AG08395 (cell line): ENCODE measurements at regions not wholly inside any gene's neighbourhood (a gene's known extent, or its start where the extent isn't known, plus 50 kb on each side); places are given as distances from the start of the nearest gene placed in this dataset.
A peak's percentile ranks its signal among the peaks of the same experiment; 100 is the strongest.
"Not testable (repeated sequence)": the region's sequence is repeated elsewhere in the genome, so short reads cannot be mapped to it uniquely, and the experiment has no call there.

ENCODE experiments used
- DNase-seq: peaks from one replicate; pipeline ENCODE4 v3.0.0; 2012; ENCODE audit warnings: mixed read lengths, low spot score

- peak; percentile 77 for DNase-seq
Observed at GRCh38 chr4:141346144-141346543, 125.4 kb downstream of the ZNF330 start.

DNA sequence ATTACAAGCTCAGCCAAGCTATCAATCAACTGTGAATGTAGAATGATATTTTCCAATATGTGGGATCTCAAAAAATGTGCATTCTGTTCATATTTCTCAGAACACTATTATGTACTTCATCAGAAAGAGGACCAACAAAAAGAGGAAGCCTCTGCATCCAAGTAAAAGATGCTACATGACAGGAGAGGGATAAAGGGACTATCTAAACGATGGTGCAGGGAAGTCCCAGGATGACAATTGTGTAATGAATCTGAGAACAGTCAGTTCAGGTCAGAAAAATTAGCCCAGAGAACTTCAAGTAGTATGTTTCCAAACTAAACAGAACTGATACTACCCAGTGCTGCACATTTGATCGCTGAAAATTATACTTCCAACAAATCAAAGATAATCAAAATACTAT, 127.0 kb downstream of the ZNF330 start:
- no peak for DNase-seq

- DNase-seq: no peak
Observed at GRCh38 chr4:141348125-141348524, 127.4 kb downstream of the ZNF330 start.

DNA sequence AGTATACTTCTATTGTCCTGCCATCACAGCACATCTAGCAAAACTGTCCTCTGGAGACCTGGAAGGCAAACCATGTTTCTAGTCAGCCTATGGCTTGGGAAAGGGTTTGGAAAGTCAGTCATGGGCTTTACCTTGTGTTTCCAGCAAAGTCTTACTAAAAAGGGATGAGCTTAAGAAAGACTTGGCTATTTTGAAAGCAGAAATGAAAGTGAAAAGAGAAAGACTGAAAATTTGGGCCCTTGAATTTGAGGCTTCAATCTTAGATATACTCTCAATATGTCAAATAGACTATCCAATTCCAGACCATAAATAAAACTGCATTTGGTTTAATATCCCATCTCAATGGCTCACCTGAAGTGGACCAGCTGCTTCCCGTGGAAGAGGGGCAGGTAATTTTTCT, 127.9 kb downstream of the ZNF330 start:
- DNase-seq: no peak

DNA sequence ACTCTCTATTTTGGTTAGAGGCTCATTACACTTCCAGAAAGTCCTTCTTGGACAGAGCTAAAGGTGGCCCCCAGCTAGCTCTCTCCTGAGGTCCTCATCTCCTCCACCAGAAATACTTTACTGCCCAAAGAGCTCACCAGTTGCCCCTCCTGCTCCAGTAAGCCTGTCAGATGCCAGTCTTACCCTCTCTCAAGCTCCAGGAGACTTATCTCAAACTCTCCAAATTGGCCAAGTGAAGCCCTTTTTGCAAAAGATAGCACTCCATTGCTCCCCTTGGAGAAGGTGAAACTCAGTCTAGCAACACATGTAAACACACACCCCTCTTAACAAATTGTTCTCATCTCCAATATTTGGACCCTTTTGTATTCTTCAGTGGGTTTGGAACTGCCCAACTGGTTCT, 128.5 kb downstream of the ZNF330 start:
- DNase-seq: no peak

GRCh38 chr4:141350122-141350905, 129.6 kb downstream of the ZNF330 start:
- peak; percentile 45 for DNase-seq

GRCh38 chr4:141352331-141352730, 131.6 kb downstream of the ZNF330 start:
- no peak for DNase-seq

GRCh38 chr4:141352909-141353525, 132.3 kb downstream of the ZNF330 start:
- peak; percentile 45 for DNase-seq

GRCh38 chr4:141356321-141356962, 135.7 kb downstream of the ZNF330 start:
- no peak for DNase-seq

GRCh38 chr4:141356963-141357335, 136.3 kb downstream of the ZNF330 start:
- no peak for DNase-seq

- not testable (repeated sequence) for DNase-seq
Observed at GRCh38 chr4:141368241-141368640, 147.5 kb downstream of the ZNF330 start.

DNA sequence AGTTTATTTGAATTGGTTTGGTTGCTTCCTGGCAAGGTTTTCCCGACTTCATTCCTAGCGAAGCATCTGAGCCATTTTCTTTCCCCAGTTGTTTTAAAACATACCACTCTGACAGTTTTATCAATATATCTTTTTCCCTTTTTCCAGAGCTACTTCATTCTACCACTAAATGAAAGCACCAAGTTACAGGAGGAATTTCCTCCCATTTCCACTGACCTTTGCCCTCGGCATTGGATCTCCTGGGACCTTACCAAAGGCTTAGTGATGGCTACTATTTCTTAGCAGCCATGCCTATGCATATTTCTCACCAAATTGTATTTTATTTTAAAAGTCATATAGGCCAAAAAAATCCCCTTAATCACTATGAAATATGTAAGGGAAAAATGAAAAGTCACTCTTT, 150.5 kb downstream of the ZNF330 start:
- DNase-seq: no peak

- peak; percentile 89 for DNase-seq
Observed at GRCh38 chr4:141375855-141376254, 155.2 kb downstream of the ZNF330 start.

- DNase-seq: no peak
Observed at GRCh38 chr4:141376769-141377168, 156.1 kb downstream of the ZNF330 start.

DNA sequence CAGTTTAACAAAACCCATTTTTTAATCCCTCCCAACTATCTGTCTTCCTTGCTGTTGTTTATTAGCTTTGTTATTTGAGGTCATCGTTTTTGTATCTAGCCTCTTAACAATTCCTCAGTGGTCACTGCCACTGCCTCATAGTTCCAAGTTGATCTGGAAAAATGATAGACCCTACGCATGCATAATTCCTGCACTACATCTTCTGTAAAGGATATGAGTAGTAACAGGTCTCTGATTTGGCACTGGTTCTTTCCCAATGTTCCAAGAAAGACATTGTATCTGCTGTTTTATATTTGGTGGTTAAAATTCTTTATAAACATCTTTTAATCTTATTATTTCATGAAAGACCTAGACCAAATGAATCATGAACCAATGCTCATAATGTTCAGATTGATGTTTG, 166.6 kb downstream of the ZNF330 start:
- DNase-seq: no peak

GRCh38 chr4:141388481-141388880, 167.8 kb downstream of the ZNF330 start:
- DNase-seq: peak; percentile 80

DNA sequence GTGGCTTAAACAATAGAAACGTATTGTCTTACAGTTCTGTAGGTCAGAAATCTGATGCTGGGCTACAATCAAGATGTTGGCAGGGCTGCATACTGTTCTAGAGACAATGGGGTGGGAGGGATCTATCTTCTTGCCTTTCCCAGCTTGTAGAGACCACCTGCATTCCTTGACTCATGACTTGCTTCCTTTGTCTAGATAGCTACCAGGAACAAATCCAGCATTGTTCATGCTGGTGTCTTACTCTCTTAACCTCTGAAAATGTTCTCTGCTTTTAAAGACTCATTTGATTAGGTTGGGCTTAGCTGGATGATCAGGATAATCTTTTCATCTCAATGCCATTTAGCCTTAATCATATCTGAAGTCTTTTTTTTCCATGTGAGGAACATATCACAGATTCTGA, 169.0 kb downstream of the ZNF330 start:
- DNase-seq: no peak

GRCh38 chr4:141390571-141390970, 169.9 kb downstream of the ZNF330 start:
- DNase-seq: no peak

DNA sequence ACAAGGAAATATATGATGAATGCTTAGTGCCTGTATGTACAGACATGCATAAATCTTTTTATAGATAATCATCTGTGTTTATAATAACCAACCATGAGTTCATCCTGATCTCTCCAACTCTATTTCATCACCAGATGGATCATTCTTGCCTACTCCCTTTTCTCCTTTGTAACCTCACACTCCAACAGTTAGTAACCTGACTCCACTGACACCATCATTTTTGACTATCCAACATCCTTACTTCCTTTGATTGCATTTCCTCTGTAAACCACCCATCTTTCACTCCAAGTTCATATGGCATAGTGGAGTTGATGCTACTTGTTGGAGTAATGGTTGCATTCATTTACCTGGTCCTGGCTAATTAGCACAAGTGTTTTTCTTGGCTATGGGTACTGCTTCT, 170.6 kb downstream of the ZNF330 start:
- no peak for DNase-seq

DNA sequence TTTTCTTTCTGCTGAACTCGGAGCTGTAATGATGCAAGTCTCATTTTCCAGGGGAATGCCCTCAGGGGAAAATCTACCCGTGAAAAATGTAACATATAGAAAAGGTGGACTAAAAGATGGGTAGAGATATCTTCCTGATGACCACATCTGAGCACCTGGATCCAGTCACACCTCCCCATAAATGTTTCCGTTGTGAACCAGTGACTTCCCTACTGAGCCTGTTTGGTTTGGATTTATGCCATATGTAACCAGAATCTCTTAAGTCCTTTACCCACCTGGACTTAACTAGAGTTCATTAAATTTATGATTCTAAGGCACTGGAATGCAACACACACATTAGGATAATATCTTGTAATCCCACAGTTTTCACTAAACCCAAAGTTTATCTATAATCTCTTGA, 171.1 kb downstream of the ZNF330 start:
- DNase-seq: no peak

GRCh38 chr4:141395246-141395830, 174.6 kb downstream of the ZNF330 start:
- no peak for DNase-seq

DNA sequence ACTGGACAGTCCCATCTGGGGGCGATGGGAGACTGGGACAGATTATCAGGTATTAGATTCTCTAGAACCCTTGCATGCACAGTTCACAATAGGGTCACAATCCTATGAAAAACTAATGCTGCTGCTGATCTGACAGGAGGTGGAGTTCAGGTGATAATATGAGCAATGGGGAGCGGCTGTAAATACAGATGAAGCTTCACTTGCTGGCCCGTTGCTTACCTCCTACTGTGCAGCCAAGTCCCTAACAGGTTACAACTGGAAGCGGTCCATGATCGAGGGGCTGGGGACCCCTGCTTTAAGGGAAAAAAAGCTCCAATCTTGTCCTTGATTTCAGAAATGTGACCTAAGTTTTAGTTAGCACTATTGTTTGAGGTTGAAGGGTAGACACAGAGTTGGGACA, 175.2 kb downstream of the ZNF330 start:
- no peak for DNase-seq

- DNase-seq: no peak
Observed at GRCh38 chr4:141402712-141403111, 182.0 kb downstream of the ZNF330 start.
